ENCODE measurements at regions not wholly inside any gene's neighbourhood (a gene's known extent, or its start where the extent isn't known, plus 50 kb on each side); places are given as distances from the start of the nearest gene placed in this dataset.

- no peak for TF ChIP-seq CTCF (IDR thresholded peaks at IDR 0.05; ENCODE audit: control insufficient read depth, insufficient read depth, low read depth, low read length, missing control alignments)
- DNase-seq (ENCODE audit: low read depth) = no peak
- H3K4me3 ChIP-seq (ENCODE audit: control insufficient read depth, low read depth, low read length) = no peak overlapping the region
Measured at GRCh38 chr2:138235041-138235440, 266.5 kb upstream of the SPOPL start.

- no peak for DNase-seq (ENCODE audit: low read depth)
- no peak overlapping the region for H3K4me3 ChIP-seq (ENCODE audit: control insufficient read depth, low read depth, low read length)
- no peak for TF ChIP-seq CTCF (IDR thresholded peaks at IDR 0.05; ENCODE audit: control insufficient read depth, insufficient read depth, low read depth, low read length, missing control alignments)
Measured at GRCh38 chr2:138236142-138236541, 265.4 kb upstream of the SPOPL start.

GRCh38 chr2:138237667-138238384 is 263.7 kb upstream of the SPOPL start:
- no peak for DNase-seq (ENCODE audit: low read depth)
- no peak for TF ChIP-seq CTCF (IDR thresholded peaks at IDR 0.05; ENCODE audit: control insufficient read depth, insufficient read depth, low read depth, low read length, missing control alignments)
- no peak overlapping the region for H3K4me3 ChIP-seq (ENCODE audit: control insufficient read depth, low read depth, low read length)

- TF ChIP-seq CTCF (IDR thresholded peaks at IDR 0.05; ENCODE audit: control insufficient read depth, insufficient read depth, low read depth, low read length, missing control alignments) = no peak
- no peak for DNase-seq (ENCODE audit: low read depth)
- H3K4me3 ChIP-seq (ENCODE audit: control insufficient read depth, low read depth, low read length) = no peak overlapping the region
Measured at GRCh38 chr2:138238908-138239307, 262.7 kb upstream of the SPOPL start.

GRCh38 chr2:138239902-138240491 is 261.6 kb upstream of the SPOPL start:
- no peak for DNase-seq (ENCODE audit: low read depth)
- no peak overlapping the region for H3K4me3 ChIP-seq (ENCODE audit: control insufficient read depth, low read depth, low read length)
- TF ChIP-seq CTCF (IDR thresholded peaks at IDR 0.05; ENCODE audit: control insufficient read depth, insufficient read depth, low read depth, low read length, missing control alignments) = no peak

- no peak overlapping the region for H3K4me3 ChIP-seq (ENCODE audit: control insufficient read depth, low read depth, low read length)
- no peak for TF ChIP-seq CTCF (IDR thresholded peaks at IDR 0.05; ENCODE audit: control insufficient read depth, insufficient read depth, low read depth, low read length, missing control alignments)
- no peak for DNase-seq (ENCODE audit: low read depth)
Measured at GRCh38 chr2:138243372-138243771, 258.2 kb upstream of the SPOPL start.

All from AG09309 (cell line).